ENCODE measurements at regions not wholly inside any gene's neighbourhood (a gene's known extent, or its start where the extent isn't known, plus 50 kb on each side); places are given as distances from the start of the nearest gene placed in this dataset.

DNA sequence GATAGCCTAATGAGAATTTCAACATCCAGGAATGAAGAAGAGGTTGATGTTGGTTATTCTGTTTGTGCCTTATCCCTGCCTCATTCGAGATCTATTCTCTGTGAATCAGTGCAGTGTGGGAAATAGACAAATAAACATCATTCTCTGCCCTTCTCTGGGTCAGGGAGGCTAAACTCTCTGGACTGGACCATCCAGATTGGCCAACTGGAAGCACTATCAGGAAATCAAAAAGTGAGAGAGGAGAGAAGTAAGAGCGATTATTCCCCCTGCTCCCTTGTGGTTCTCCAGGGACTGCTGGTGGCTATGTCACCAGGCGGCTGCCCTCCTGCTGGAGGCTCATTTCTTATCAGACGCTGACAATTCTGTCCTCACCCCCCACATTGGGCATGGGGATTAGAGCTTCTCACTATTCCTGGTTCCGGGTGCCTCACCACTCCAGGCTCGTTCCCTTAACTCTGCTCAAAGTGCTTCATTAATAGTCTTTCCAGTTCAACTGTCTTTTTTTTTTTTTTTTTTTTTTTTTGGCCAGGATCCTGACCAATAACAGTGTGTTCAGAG lies 201.7 kb upstream of the RREB1 start:
- no peaks in the 10 kb centered on the region for H3K4me1 ChIP-seq (ENCODE audit: insufficient read depth, low read length)
- WGBS (ENCODE audit: extremely low coverage, insufficient read length, low lambda C conversion rate), result no CpG with 5 or more reads among the region's 6 CpGs
- H3K27ac ChIP-seq (ENCODE audit: insufficient read length, low read depth, low read length), result no peak overlapping the region
- no peak overlapping the region for H2AK5ac ChIP-seq (ENCODE audit: insufficient read length, low read length)
- Mint-ChIP-seq H3K36me3 (ENCODE audit: insufficient read depth in 1 of 3, low read depth in 3 of 3) (no peaks in the 10 kb centered on the region), H3K27ac (no peak overlapping the region), H3K9me3 (no peaks in the 10 kb centered on the region), H3K4me1 (peaks cover 0 to 10% of the 10 kb centered on the region in 2 experiments; a peak in 1 of 4 replicates), H3K4me3 (no peak overlapping the region), H3K27me3 (ENCODE audit: low read depth) (peaks cover 3% of the 10 kb centered on the region)
- no peak overlapping the region for H4K5ac ChIP-seq (ENCODE audit: insufficient read length, low read depth, low read length)
- no peak overlapping the region for H3K4me2 ChIP-seq (ENCODE audit: insufficient read depth, insufficient read length, low read length)
- no peak overlapping the region for H2BK12ac ChIP-seq (ENCODE audit: insufficient read length, low read depth, low read length)
- no peak overlapping the region for H3T11ph ChIP-seq (ENCODE audit: low read length)
- no peak overlapping the region for H3K23ac ChIP-seq (ENCODE audit: insufficient read length, low read depth, low read length)
- DNase-seq, result no peak
- H2BK5ac ChIP-seq (ENCODE audit: insufficient read length, low read length), result no peak overlapping the region
- no peak overlapping the region for H3K14ac ChIP-seq (ENCODE audit: insufficient read depth, low read length)
- H2BK120ac ChIP-seq (ENCODE audit: low read depth, low read length, poor library complexity, severe bottlenecking), result no peak overlapping the region
- no peaks in the 10 kb centered on the region for H4K20me1 ChIP-seq (ENCODE audit: control insufficient read depth, insufficient read depth, insufficient read length)
- TF ChIP-seq, protein P1, sequence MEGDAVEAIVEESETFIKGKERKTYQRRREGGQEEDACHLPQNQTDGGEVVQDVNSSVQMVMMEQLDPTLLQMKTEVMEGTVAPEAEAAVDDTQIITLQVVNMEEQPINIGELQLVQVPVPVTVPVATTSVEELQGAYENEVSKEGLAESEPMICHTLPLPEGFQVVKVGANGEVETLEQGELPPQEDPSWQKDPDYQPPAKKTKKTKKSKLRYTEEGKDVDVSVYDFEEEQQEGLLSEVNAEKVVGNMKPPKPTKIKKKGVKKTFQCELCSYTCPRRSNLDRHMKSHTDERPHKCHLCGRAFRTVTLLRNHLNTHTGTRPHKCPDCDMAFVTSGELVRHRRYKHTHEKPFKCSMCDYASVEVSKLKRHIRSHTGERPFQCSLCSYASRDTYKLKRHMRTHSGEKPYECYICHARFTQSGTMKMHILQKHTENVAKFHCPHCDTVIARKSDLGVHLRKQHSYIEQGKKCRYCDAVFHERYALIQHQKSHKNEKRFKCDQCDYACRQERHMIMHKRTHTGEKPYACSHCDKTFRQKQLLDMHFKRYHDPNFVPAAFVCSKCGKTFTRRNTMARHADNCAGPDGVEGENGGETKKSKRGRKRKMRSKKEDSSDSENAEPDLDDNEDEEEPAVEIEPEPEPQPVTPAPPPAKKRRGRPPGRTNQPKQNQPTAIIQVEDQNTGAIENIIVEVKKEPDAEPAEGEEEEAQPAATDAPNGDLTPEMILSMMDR (conservative IDR thresholded peaks at IDR 0.05), result no peak
- H2BK15ac ChIP-seq (ENCODE audit: low read depth, low read length), result no peak overlapping the region
- H3K9ac ChIP-seq (ENCODE audit: extremely low read depth, insufficient read length, low read length), result no peak overlapping the region
- no peak overlapping the region for H3K4ac ChIP-seq (ENCODE audit: low read depth, low read length)
- no peak overlapping the region for H2BK20ac ChIP-seq (ENCODE audit: low read depth, low read length, poor library complexity, severe bottlenecking)
- H4K91ac ChIP-seq (ENCODE audit: insufficient read length, low read depth, low read length), result no peak overlapping the region
- H3K56ac ChIP-seq (ENCODE audit: insufficient read length, low read depth, low read length), result no peak overlapping the region
- no peaks in the 10 kb centered on the region for H3K27me3 ChIP-seq (ENCODE audit: insufficient read depth, low read length)
- no peaks in the 10 kb centered on the region for H3K79me1 ChIP-seq (ENCODE audit: insufficient read depth, low read depth, low read length, poor library complexity, severe bottlenecking)
- no peak overlapping the region for H4K8ac ChIP-seq (replicated peaks; ENCODE audit: insufficient read length, low read depth, low read length)
- H3K9me3 ChIP-seq (ENCODE audit: control insufficient read depth, low read depth, low read length), result no peaks in the 10 kb centered on the region
- H3K23me2 ChIP-seq (ENCODE audit: insufficient read length, low read depth, low read length, poor library complexity, severe bottlenecking), result no peaks in the 10 kb centered on the region
- H3K79me2 ChIP-seq (ENCODE audit: insufficient read depth, low read length), result no peaks in the 10 kb centered on the region
- H3K18ac ChIP-seq (ENCODE audit: insufficient read length, low read depth, low read length), result no peak overlapping the region
- no peak overlapping the region for H2AFZ ChIP-seq (ENCODE audit: low read length)
